HG03565 (cell line): ENCODE measurements at regions not wholly inside any gene's neighbourhood (a gene's known extent, or its start where the extent isn't known, plus 50 kb on each side); places are given as distances from the start of the nearest gene placed in this dataset.
"Not testable (repeated sequence)": the region's sequence is repeated elsewhere in the genome, so short reads cannot be mapped to it uniquely, and the experiment has no call there.

Experiments
- ATAC-seq: cut with Tn5 transposase; IDR thresholded peaks from one replicate; pipeline ENCODE4 v1.9.1; 2021; ENCODE audit warnings: mild to moderate bottlenecking, moderate library complexity; ENCODE audit not compliant: unreplicated experiment

DNA sequence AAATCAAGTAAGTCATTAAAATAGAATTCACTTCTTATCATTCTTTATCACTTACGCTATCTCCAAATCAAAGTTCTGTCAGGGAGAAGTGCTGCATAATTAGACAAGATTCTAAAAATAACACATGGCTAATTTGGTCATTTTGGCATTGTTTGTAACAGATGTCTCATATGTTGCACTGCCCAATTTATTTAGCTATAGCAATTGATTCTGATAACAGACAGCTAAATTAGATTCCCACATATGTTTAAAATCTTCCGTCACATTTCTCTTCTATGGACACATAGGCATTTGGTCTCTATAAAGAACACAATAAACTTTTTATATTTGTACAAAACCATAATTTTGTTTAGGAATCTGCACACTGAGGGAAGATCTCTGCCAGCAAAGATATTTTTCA, 644.5 kb upstream of the VRK2 start:
- no peak for ATAC-seq

DNA sequence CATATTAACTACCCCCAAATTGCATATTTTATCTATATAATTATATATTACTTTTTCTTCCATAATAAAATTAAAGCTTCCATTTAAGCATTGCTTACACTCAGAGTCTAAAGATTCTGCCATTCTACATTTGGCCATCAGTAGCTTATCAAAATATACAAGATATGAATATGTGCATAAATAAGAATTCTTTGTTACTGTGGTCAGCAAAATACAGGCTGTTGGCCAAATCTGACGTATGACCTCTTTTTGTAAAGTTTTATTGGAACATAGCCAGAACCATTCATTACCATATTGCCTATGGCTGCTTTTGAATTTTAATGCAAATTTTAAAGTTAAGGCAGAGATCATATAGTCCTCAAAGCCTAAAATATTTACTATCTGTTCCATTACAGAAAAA, 643.9 kb upstream of the VRK2 start:
- no peak for ATAC-seq

DNA sequence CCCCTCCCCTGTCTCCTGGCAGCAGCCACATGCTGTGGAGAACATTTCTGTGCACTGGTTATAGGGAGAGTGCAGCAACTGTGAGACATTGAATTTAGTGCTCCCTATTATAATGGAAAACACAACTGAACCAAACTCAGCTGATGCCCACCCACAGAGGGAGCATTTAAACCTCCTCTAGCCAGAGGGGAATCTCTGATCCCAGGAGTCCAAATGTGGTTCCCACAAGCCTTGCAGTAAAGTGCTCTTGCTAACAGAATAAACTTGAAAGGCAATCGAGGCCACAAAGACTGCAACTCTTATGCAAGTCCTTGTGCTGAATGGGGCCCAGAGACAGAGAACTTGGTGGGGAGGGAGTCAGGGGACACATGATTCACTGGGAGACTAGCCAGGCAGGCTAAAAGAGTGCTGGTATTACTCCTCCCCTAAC, 638.8 kb upstream of the VRK2 start:
- ATAC-seq, result no peak

DNA sequence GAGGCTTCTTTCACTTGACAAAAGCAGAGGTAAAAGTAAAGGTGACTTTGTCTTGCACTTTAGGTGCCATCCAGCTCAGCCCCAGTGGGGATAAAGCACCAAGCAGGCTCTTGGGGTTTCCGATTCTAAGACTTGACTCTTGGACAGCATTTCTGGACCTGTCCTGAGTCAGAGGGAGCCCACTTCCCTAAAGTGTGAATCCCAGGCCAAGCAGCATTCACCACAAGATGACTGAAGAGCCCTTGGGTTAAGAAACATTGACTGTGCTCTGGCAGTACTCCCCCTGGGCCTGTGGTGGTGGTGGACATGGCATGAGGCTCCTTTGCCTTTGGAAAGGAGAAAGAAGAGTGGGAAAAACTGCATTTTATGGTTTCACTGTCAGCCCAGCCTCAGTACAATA, 638.0 kb upstream of the VRK2 start:
- no peak for ATAC-seq

DNA sequence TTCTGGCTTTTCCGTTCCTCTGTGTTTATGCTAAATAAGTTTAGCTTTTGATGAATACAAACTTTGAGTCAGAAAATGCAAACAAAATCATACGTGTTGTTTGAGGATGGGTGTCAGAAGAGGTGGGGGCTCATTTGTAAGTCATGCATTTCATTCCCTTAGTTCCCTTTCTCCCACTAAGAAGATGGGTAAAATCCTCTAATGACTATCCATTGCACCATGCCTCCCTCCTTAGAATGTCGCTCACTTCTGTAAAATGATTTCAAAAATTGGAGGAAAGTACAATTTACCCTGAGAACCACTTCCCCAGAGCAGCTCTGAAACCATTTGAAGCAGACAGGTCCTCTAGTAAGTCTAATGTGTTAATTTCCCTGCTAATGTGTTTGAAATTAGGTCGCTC, 629.6 kb upstream of the VRK2 start:
- ATAC-seq, result no peak

DNA sequence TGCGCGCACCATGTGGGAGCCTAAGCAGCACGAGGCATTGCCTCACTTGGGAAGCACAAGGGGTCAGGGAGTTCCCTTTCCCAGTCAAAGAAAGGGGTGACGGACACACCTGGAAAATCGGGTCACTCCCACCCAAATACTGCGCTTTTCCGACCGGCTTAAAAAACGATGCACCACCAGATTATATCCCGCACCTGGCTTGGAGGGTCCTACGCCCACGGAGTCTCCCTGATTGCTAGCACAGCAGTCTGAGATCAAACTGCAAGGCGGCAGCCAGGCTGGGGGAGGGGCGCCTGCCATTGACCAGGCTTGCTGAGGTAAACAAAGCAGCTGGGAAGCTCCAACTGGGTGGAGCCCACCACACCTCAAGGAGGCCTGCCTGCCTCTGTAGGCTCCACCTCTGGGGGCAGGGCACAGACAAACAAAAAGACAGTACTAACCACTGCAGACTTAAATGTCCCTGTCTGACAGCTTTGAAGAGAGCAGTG, 627.7 kb upstream of the VRK2 start:
- ATAC-seq, result not testable (repeated sequence)

DNA sequence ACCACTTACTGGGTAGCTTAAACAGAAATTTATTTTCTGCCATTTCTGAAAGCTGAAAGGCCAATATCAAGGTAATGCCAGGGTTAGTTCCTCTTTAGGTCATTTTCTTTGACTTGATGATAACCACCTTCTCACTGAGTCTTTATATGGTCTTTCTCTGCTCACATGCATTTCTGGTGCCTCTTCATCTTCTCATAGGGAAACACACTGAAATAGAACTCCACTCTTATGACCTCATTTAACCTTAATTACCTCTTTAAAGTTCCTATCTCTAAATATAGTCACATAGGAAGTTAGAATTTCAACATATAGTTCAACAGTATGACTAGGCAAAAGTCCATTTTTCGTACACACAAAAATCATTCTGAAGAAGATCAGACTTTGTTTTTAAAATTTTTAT, 616.8 kb upstream of the VRK2 start:
- peak; percentile 49 for ATAC-seq

DNA sequence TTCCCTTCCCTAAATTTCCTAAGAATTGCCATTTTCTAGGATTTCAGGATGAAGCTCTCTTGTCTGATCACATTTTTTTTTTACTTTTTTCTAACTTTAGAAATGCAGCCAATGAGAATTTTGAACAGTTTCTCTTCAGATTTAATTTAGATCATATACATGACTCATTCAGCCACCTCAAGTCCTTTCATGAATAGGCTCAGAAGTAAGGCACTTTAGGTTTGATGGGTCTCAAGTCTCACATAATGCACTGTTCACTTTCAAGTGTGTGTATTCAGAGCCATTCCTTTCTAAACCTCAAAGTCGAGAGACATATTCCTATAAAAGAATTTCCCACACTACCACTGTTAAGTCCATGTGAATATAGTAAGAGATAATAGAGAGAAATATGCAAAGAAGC, 614.1 kb upstream of the VRK2 start:
- peak; percentile 38 for ATAC-seq

DNA sequence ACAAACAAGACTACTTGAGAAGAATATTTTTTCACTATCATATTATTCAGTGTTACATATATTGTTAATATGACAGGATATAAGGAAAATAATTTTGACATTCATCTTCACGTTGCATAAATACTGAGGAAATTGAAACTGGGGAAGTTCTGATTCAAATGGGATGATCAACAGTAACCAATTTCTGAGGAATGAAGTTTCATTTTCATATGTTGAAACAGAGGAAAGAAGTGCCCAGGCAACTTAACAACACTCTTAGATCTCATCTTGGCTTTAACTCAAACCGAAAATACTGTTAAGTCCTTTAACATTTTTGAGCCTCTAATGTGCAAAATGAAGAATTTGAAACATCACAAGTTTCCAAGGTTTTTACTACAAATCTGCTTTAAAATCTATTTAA, 612.2 kb upstream of the VRK2 start:
- no peak for ATAC-seq

DNA sequence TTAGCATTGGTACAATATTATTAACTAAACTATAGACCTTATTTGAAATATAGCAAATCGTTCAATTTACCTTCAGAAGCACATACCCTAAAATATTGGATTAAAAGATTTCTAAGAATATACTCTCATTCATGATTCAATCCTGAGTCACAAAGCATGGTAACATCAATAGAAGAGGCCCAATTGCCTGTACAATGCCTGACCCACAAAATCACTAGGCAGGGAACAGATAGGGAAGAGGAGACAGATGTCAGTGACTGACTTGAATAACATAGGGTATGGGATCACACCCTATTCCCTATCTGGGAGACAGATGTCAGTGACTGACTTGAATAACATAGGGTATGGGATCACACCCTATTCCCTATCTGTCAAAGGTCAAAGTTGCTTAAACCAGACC, 611.6 kb upstream of the VRK2 start:
- ATAC-seq, result no peak

DNA sequence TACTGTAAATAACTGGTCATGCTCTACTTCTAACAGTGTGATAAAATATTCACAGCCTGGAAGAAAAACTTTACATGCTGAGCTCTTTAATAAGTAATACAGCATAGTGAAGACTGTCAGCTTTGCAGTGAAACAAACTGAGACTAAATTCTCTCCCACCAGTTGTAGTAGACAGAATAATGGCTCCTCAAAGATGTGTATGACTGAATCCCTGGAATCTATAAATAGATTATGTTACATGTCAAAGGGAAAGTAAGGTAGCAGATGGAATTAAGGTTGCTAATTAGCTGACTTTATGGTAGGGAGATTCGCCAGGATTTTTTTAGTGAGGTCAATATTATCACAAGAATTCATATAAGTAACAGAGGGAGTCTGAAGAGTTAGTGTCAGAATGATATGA, 609.5 kb upstream of the VRK2 start:
- ATAC-seq, result no peak

DNA sequence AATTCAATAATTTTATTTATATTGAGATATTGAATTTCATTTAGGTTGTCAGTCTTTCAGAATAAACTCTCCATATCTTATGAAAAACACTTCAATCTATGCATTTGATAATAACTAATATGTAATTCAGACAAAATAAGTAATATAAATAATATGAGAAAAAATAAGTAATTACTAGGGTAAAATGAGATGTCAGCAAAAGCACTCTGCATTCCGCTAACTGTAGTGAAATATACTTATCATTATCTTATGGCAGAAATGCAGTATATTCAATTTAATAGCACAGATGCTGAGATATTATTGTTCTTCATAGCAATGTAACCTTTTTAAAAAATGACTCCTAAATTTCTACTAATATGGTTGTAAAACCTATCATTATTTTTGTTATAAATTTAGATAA, 606.2 kb upstream of the VRK2 start:
- ATAC-seq, result no peak

DNA sequence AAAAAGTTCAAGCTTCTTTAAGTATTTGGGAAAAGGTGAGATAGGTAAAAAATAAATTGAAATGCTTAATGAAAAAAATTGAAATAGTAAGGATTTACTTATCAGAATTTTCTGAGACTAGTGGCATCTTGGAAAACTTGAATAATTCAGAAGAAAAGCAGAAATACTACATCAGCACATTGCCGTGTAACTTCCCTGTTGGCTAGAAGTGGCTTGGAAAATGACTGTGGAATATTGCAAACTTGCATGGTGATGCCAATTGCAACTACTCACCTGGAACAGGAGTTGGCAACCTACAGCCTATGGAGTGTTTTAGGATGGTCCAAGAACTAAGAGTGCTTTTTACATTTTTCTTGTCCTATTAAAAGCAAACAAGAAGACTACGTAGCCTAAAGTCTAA, 603.5 kb upstream of the VRK2 start:
- ATAC-seq, result no peak

DNA sequence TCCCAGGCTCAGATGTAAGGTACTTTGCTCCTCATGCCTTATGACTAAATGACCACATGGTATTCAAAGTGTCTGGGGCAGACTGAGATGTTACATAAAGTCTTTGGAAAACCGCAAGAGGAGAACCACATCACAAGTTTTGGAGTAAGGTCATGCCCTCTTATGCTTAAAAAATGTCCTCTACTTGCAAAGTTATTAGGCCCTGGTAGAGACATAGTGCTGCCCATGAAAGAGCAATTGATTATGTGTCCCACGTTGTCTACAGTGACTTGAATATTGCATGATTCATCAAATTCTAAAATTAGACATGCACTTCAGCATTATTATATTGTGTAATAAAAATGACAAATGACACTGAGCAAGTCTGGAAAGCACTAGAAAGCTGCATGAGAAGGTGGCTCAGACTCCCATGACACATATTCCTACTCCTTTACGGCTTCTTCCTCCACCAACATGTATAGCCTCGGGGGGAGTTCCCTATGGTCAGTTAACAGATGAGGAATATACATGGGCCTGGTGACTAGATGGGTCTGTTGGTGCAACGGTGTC, 602.6 kb upstream of the VRK2 start:
- no peak for ATAC-seq

DNA sequence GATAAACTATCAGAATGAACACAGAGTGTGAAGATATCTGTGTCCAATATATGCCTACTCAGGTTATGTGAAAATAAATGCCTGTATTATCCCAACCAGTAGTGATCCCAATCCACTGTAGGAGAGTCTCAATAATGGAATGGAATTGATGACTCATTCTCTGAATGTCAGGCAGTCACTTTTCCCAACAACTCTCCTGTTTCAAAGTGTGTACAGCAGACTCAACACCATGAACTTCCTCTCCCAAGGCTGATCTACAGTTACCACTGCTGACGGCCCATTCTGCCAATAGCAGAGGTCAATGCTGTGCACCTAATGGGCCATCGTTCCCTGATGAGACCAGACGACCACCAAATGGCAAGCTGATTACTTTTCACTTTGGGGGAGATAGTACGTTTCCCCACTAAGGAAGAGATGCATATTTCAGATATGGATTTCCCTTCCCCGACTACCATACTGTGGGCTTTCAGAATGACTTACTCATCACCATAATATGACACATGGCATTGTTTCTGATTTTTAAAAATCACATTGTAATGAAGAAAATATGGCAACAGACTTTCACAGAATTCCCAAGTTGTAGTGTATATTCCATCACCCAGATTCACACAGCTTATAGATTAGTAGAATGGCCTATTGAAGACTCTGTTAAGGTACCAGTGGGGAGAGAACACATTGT, 601.7 kb upstream of the VRK2 start:
- ATAC-seq, result no peak

DNA sequence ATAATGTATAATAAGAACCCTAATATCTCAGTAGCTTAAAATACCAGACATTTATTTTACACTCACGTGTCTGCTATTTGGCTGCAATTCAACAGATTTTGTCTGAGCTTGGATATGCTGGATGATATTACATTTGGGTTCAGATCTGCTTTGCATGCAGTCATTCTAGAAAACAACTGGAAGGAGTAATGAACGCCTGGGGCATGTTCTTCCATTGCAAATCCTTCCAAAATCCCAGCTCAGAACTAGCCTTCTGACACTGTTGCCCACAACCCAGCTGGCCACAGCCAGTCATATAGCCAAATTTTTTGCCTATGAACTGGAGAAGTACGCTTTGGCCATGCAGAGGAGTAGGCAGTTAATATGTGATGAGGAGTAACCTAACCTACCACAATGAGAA, 597.8 kb upstream of the VRK2 start:
- ATAC-seq, result no peak

DNA sequence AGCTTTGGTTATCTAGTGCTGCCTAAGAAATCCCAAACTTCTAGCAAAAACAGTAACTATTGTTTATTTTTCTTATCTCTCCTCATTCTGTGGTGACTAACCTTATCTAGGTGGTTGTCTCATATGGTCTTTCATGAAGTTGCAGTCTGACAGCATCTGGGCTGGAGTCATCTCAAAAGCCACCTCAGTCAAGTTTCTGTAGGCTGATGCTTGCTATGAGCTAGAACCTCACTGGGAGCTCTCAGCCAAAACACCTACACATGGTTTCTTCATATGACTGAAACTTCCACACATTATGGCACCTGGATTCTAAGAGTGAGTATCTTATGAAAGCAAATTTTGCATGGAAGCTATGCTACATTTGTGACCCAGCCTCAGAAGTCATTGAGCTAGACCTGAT, 596.4 kb upstream of the VRK2 start:
- ATAC-seq, result peak; percentile 96

DNA sequence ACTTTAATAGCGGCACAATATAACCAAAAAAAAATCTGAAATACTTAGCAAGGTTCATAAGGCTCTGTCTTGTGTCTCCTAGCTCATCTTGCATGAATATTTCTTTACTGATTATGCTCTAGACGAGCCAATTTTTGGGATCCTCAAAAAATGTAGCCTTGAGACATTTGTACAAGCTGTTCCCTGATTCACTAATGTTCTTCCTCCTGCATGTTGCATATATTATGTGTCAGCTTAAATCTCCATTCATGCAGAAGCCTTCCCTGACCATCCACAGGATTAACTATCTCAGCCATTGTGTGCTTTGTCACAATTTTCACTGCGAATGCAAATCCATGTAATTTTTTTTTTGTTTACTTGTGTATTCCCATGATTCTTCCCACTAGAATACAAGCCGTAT, 594.0 kb upstream of the VRK2 start:
- ATAC-seq, result no peak

DNA sequence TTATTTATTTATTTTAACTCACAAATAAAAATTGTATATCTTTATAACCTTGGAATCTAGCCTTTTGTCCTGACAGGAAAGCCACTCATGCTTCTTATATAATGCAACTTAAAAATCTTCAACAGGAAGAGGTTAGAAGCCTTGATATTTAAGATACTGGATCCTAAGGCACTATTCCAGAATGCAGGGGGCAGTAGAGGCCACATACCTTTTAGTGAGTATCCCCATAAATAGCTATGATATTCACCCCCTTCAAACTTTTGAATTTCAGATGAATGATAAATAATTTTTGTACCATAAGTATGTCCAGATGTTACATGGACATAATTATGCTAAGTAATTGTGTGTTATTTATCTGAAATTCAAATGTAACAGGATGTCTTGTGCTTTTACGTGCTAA, 592.7 kb upstream of the VRK2 start:
- no peak for ATAC-seq

DNA sequence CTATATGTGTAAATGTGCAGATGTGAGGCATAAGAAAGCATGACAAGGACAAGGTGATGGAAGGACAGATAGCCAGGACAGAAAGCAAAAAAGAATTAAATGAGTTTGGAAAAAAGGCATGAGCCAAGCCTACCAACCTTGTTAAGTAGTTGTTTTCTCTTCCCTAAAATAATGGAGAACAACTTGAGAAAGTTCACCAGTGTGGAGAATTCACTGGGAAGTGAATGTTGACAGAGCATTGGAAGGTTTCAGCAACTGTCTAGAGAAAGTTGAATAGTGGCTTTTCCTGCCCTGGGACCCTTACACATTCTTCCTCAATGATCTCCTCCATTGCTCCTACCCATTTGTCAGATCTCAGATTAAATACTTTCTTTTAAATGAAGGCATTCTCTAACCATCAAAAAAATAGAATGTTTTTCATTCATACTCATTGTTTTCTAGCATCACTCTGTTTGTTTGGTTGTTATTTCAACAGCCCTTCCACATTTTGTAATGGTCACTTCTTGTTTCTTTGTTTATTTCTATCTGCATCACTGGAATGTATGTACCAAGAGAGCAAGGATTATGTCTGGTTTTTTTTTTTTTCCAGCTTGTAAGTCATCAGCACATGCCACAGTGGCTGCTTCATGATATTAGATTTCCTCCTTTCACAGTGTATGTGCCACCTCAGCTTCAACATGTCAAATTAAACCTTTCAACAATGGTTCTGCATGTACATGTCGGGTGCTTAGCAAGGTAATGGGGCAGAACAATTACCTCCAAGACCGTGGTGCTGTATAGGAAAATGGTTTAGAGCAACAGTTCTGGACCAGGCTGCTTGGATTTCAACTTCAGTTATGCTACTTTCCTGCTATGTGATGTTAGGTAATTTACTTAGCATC, 586.0 kb upstream of the VRK2 start:
- ATAC-seq, result no peak

DNA sequence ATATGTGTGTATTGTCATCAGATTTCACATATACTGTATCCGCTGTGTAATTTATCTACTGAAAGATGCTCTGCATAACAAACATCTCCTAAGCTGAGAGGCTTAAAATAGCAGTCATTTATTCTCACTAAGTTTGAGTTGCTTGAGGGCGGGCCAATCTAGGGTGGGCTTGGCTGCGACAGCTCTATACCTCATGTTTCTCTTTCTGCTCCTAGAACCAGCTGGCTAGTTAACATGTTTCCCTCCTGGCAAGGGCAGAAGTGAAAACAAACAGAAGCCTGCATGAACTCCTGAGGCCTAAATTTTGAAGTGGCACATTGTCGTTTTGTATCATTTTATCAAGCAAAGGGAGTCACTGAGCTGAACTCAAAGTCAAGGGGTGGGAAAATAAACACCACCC, 585.0 kb upstream of the VRK2 start:
- ATAC-seq, result no peak

DNA sequence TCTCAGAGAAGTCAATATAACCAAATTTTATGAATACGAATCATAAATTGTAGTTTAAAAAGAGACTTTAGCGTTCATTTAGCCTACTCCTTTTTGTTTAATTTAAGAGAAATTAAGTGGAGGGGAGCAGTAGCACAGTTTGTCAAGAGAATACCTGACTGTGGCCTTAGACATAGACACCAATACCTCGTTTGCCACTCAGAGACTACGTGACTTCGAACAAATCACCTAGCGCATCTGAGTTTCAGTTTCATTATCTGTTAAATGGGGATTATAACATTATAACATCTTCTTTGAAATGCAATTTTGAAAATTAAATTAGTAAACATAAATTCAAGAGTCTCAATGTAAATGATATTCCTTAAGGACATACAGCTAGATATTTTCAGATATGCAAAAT, 581.5 kb upstream of the VRK2 start:
- ATAC-seq, result no peak
